Caki2 (cell line): ENCODE measurements at regions not wholly inside any gene's neighbourhood (a gene's known extent, or its start where the extent isn't known, plus 50 kb on each side); places are given as distances from the start of the nearest gene placed in this dataset.
A peak's percentile ranks its signal among the peaks of the same experiment; 100 is the strongest.

Source experiments
- DNase-seq: peaks from one replicate; pipeline ENCODE4 v3.0.0-alpha.2; 2015; ENCODE audit warnings: low read depth
- in situ Hi-C: cut with HindIII; loops from 2 replicates; pipeline ENCODE4 v1.10.0; 2016; ENCODE audit warnings: low sequenced_read_pairs, low pct_unique_long_range_greater_than_20kb, mixed read lengths

GRCh38 chr2:149988361-149988760, 400.8 kb upstream of the MMADHC start:
- in situ Hi-C loops: no loop called here

GRCh38 chr2:149986861-149987260, 399.3 kb upstream of the MMADHC start:
- in situ Hi-C loops: no loop called here
- DNase-seq: no peak

More at GRCh38 chr2:149988361-149988760, 400.8 kb upstream of the MMADHC start:
- DNase-seq: no peak

- no peak for DNase-seq
- in situ Hi-C loops: no loop called here
Measured at GRCh38 chr2:149984311-149984710, 396.7 kb upstream of the MMADHC start.

- in situ Hi-C loops: no loop called here
- DNase-seq: no peak
Measured at GRCh38 chr2:149972066-149972465, 384.5 kb upstream of the MMADHC start.

GRCh38 chr2:149954981-149955600, 367.5 kb upstream of the MMADHC start:
- DNase-seq: no peak
- in situ Hi-C loops: no loop called here

- no peak for DNase-seq
Measured at GRCh38 chr2:149953627-149954026, 366.1 kb upstream of the MMADHC start.

GRCh38 chr2:149931486-149931885, 343.9 kb upstream of the MMADHC start:
- DNase-seq: no peak
- in situ Hi-C loops: no loop called here

More at GRCh38 chr2:149953627-149954026, 366.1 kb upstream of the MMADHC start:
- in situ Hi-C loops: no loop called here

GRCh38 chr2:149928011-149928410, 340.4 kb upstream of the MMADHC start:
- no peak for DNase-seq
- in situ Hi-C loops: no loop called here

GRCh38 chr2:149926149-149926548, 338.6 kb upstream of the MMADHC start:
- DNase-seq: no peak
- in situ Hi-C loops: no loop called here

- in situ Hi-C loops: no loop called here
- DNase-seq: no peak
Measured at GRCh38 chr2:149924549-149925213, 337.1 kb upstream of the MMADHC start.

GRCh38 chr2:149924028-149924427, 336.5 kb upstream of the MMADHC start:
- in situ Hi-C loops: no loop called here
- peak; percentile 6 for DNase-seq

GRCh38 chr2:149921911-149922616, 334.5 kb upstream of the MMADHC start:
- in situ Hi-C loops: no loop called here
- no peak for DNase-seq

- DNase-seq: no peak
- in situ Hi-C loops: no loop called here
Measured at GRCh38 chr2:149920389-149920788, 332.8 kb upstream of the MMADHC start.

- DNase-seq: no peak
- in situ Hi-C loops: no loop called here
Measured at GRCh38 chr2:149915151-149915550, 327.6 kb upstream of the MMADHC start.

GRCh38 chr2:149908726-149909683, 321.4 kb upstream of the MMADHC start:
- in situ Hi-C loops: no loop called here
- DNase-seq: no peak

GRCh38 chr2:149906886-149907285, 319.3 kb upstream of the MMADHC start:
- in situ Hi-C loops: no loop called here
- DNase-seq: no peak

- no peak for DNase-seq
- in situ Hi-C loops: no loop called here
Measured at GRCh38 chr2:149904352-149905175, 317.0 kb upstream of the MMADHC start.

GRCh38 chr2:149903626-149904025, 316.1 kb upstream of the MMADHC start:
- in situ Hi-C loops: no loop called here

More at GRCh38 chr2:149903626-149904025, 316.1 kb upstream of the MMADHC start:
- no peak for DNase-seq
